Urinary bladder (tissue), 3 donors: ENCODE measurements at regions not wholly inside any gene's neighbourhood (a gene's known extent, or its start where the extent isn't known, plus 50 kb on each side); places are given as distances from the start of the nearest gene placed in this dataset.
"Not testable (repeated sequence)": the region's sequence is repeated elsewhere in the genome, so short reads cannot be mapped to it uniquely, and the experiment has no call there.

Experiments used
- DNase-seq: peaks from one replicate; pipeline ENCODE4 v3.0.0-alpha.2; 2015; ENCODE audit errors: extremely low spot score
- H3K27ac ChIP-seq: one replicate; pipeline ENCODE4 v1.5.1; 2013; ENCODE audit warnings: low read depth, mild to moderate bottlenecking, moderate library complexity
- H3K36me3 ChIP-seq: one replicate; pipeline ENCODE4 v1.6.1; 2013; ENCODE audit warnings: mild to moderate bottlenecking, moderate library complexity; ENCODE audit not compliant: insufficient read depth
- H3K4me1 ChIP-seq: one replicate; pipeline ENCODE4 v1.6.1; 2013; ENCODE audit warnings: mild to moderate bottlenecking, moderate library complexity; ENCODE audit not compliant: insufficient read depth
- H3K4me3 ChIP-seq: one replicate; pipeline ENCODE4 v1.5.1; 2013; ENCODE audit warnings: low read depth, low read length
- WGBS: extraction: QIAGEN DNeasy Blood & Tissue Kit; methylation state at CpG from one replicate; pipeline ENCODE4 v1.1.7; 2013; 5-methylcytosine and 5-hydroxymethylcytosine counted together
- donor health status: healthy with polysubstance abuse.
- donor health status: healthy.

- no peaks in the 10 kb centered on the region for H3K36me3 ChIP-seq
- H3K4me1 ChIP-seq: no peaks in the 10 kb centered on the region
- H3K27ac ChIP-seq: no peak overlapping the region
- 80% methylated on average over 12 of the region's 12 CpGs for whole genome bisulfite sequencing
- no peak overlapping the region for H3K4me3 ChIP-seq
- DNase-seq: no peak
Observed at GRCh38 chr6:167420177-167420576, 95.3 kb downstream of the TTLL2 start.

GRCh38 chr6:167420858-167421766 is 96.2 kb downstream of the TTLL2 start:
- no peaks in the 10 kb centered on the region for H3K36me3 ChIP-seq
- 79% methylated on average over 39 of the region's 39 CpGs for WGBS
- no peaks in the 10 kb centered on the region for H3K4me1 ChIP-seq
- no peak overlapping the region for H3K4me3 ChIP-seq
- no peak overlapping the region for H3K27ac ChIP-seq
- DNase-seq: no peak

GRCh38 chr6:167421944-167422343 is 97.1 kb downstream of the TTLL2 start:
- H3K4me1 ChIP-seq: not testable (repeated sequence)

GRCh38 chr6:167422934-167423333 is 98.0 kb downstream of the TTLL2 start:
- Histone ChIP-seq H3K4me3 (no peak overlapping the region), H3K4me1 (no peaks in the 10 kb centered on the region), H3K36me3 (no peaks in the 10 kb centered on the region), H3K27ac (no peak overlapping the region)
- WGBS: 97% methylated on average over 23 of the region's 23 CpGs
- DNase-seq: no peak

More at GRCh38 chr6:167421944-167422343, 97.1 kb downstream of the TTLL2 start:
- H3K27ac ChIP-seq, H3K4me3 ChIP-seq, H3K36me3 ChIP-seq, DNase-seq: not testable (repeated sequence)
- 93% methylated on average over 5 of the region's 36 CpGs for WGBS

GRCh38 chr6:167424060-167424673 is 99.3 kb downstream of the TTLL2 start:
- 84% methylated on average over 22 of the region's 22 CpGs for WGBS
- no peak overlapping the region for H3K4me3 ChIP-seq
- H3K4me1 ChIP-seq: no peaks in the 10 kb centered on the region
- H3K27ac ChIP-seq: no peak overlapping the region
- DNase-seq: no peak
- H3K36me3 ChIP-seq: no peaks in the 10 kb centered on the region

GRCh38 chr6:167424700-167425099 is 99.8 kb downstream of the TTLL2 start:
- H3K4me1 ChIP-seq: no peaks in the 10 kb centered on the region
- no peak overlapping the region for H3K4me3 ChIP-seq
- H3K27ac ChIP-seq: no peak overlapping the region
- no peaks in the 10 kb centered on the region for H3K36me3 ChIP-seq
- 96% methylated on average over 9 of the region's 9 CpGs for WGBS
- DNase-seq: no peak

- Histone ChIP-seq H3K27ac (no peak overlapping the region), H3K36me3 (no peaks in the 10 kb centered on the region), H3K4me3 (no peak overlapping the region), H3K4me1 (no peaks in the 10 kb centered on the region)
- no peak for DNase-seq
- WGBS: 25% methylated on average over 5 of the region's 5 CpGs
Observed at GRCh38 chr6:167426084-167426483, 101.2 kb downstream of the TTLL2 start.

- H3K4me3 ChIP-seq: no peak overlapping the region
- no peak for DNase-seq
- H3K36me3 ChIP-seq: no peaks in the 10 kb centered on the region
- 57% methylated on average over 5 of the region's 5 CpGs for WGBS
- H3K4me1 ChIP-seq: no peaks in the 10 kb centered on the region
- no peak overlapping the region for H3K27ac ChIP-seq
Observed at GRCh38 chr6:167426651-167427050, 101.8 kb downstream of the TTLL2 start.

GRCh38 chr6:167428664-167429333 is 103.9 kb downstream of the TTLL2 start:
- no peaks in the 10 kb centered on the region for H3K4me1 ChIP-seq
- H3K36me3 ChIP-seq: no peaks in the 10 kb centered on the region
- no peak for DNase-seq
- 94% methylated on average over 4 of the region's 4 CpGs for WGBS
- H3K4me3 ChIP-seq: no peak overlapping the region
- H3K27ac ChIP-seq: no peak overlapping the region

GRCh38 chr6:167429353-167429752 is 104.5 kb downstream of the TTLL2 start:
- Histone ChIP-seq H3K4me3 (no peak overlapping the region), H3K4me1 (no peaks in the 10 kb centered on the region), H3K27ac (no peak overlapping the region), H3K36me3 (no peaks in the 10 kb centered on the region)
- DNase-seq: no peak
- 94% methylated on average over 4 of the region's 4 CpGs for WGBS

- 88% methylated on average over 16 of the region's 16 CpGs for WGBS
- no peak overlapping the region for H3K27ac ChIP-seq
- H3K4me1 ChIP-seq: no peaks in the 10 kb centered on the region
- no peak overlapping the region for H3K4me3 ChIP-seq
- H3K36me3 ChIP-seq: no peaks in the 10 kb centered on the region
- no peak for DNase-seq
Observed at GRCh38 chr6:167435209-167435728, 110.4 kb downstream of the TTLL2 start.

- no peaks in the 10 kb centered on the region for H3K4me1 ChIP-seq
- no peak for DNase-seq
- no peak overlapping the region for H3K27ac ChIP-seq
- 81% methylated on average over 9 of the region's 9 CpGs for WGBS
- no peaks in the 10 kb centered on the region for H3K36me3 ChIP-seq
- no peak overlapping the region for H3K4me3 ChIP-seq
Observed at GRCh38 chr6:167437888-167438484, 113.1 kb downstream of the TTLL2 start.

GRCh38 chr6:167441715-167442206 is 116.9 kb downstream of the TTLL2 start:
- Histone ChIP-seq H3K4me3 (no peak overlapping the region), H3K36me3 (no peaks in the 10 kb centered on the region), H3K4me1 (no peaks in the 10 kb centered on the region), H3K27ac (no peak overlapping the region)
- 54% methylated on average over 9 of the region's 9 CpGs for WGBS
- no peak for DNase-seq
